Lower leg skin (tissue), 3 donors: ENCODE measurements at regions not wholly inside any gene's neighbourhood (a gene's known extent, or its start where the extent isn't known, plus 50 kb on each side); places are given as distances from the start of the nearest gene placed in this dataset.

Experiments used
- POLR2A ChIP-seq, 2 donors: fragments of 450-650 bp; IDR thresholded peaks; one replicate each; pipeline ENCODE4 v1.6.1; 2016 to 2017; ENCODE audit warnings: antibody characterized with exemption in 2 of 2, mild to moderate bottlenecking in 1 of 2, moderate library complexity in 1 of 2
- TF ChIP-seq, protein P1 (sequence below), 3 donors: fragments of 450-650 bp; IDR thresholded peaks; one replicate each; pipeline ENCODE4 v1.5.1; 2016; ENCODE audit warnings: antibody characterized with exemption in 3 of 3, mild to moderate bottlenecking in 3 of 3, moderate library complexity in 2 of 3

DNA sequence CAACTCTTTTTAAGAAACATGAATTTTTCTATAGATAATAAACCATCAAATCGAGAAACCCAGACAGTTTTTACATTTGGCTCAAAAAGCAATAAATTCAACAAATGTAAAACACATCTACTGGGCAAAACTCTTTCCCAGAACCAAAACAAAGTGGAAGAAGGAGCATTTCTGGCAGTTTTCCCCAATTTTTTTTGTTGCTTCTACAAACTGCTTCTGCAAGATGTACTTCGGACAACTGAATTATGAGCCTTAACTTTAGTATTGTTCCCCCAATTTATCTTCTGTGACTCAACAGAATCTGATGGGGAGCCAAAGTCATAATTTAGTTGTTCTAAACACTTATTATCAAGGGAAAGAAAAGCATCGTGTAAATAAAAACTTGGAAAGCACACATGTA, 1047.2 kb downstream of the CDH11 start:
- TF ChIP-seq, protein P1, sequence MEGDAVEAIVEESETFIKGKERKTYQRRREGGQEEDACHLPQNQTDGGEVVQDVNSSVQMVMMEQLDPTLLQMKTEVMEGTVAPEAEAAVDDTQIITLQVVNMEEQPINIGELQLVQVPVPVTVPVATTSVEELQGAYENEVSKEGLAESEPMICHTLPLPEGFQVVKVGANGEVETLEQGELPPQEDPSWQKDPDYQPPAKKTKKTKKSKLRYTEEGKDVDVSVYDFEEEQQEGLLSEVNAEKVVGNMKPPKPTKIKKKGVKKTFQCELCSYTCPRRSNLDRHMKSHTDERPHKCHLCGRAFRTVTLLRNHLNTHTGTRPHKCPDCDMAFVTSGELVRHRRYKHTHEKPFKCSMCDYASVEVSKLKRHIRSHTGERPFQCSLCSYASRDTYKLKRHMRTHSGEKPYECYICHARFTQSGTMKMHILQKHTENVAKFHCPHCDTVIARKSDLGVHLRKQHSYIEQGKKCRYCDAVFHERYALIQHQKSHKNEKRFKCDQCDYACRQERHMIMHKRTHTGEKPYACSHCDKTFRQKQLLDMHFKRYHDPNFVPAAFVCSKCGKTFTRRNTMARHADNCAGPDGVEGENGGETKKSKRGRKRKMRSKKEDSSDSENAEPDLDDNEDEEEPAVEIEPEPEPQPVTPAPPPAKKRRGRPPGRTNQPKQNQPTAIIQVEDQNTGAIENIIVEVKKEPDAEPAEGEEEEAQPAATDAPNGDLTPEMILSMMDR (IDR thresholded peaks at IDR 0.05), result no peak
- TF ChIP-seq POLR2A (IDR thresholded peaks at IDR 0.05), result no peak
